Thyroid gland (tissue), 4 donors: ENCODE measurements at regions not wholly inside any gene's neighbourhood (a gene's known extent, or its start where the extent isn't known, plus 50 kb on each side); places are given as distances from the start of the nearest gene placed in this dataset.

Source experiments
- CTCF ChIP-seq, 6 experiments: fragments of 200-600 bp in 3 of 6; fragments of 450-650 bp in 3 of 6; sonication (generic) in 3 of 6; IDR thresholded peaks; one replicate each; pipeline ENCODE4 v1.5.1; 2016 to 2019; ENCODE audit warnings: antibody characterized with exemption in 6 of 6, mild to moderate bottlenecking in 2 of 6, inconsistent platforms in 1 of 6, moderate library complexity in 1 of 6
- POLR2A ChIP-seq, 2 donors: fragments of 450-650 bp; IDR thresholded peaks; one replicate each; pipeline ENCODE4 v1.6.1; 2017; ENCODE audit warnings: antibody characterized with exemption in 2 of 2, mild to moderate bottlenecking in 2 of 2, moderate library complexity in 1 of 2

GRCh38 chr2:104388296-104388695 lies 465.6 kb upstream of the POU3F3 start:
- no peak for TF ChIP-seq CTCF (IDR thresholded peaks at IDR 0.05)
- TF ChIP-seq POLR2A (IDR thresholded peaks at IDR 0.05): no peak
